Right forelimb (tissue), 1 donor: ENCODE measurements at regions not wholly inside any gene's neighbourhood (a gene's known extent, or its start where the extent isn't known, plus 50 kb on each side); places are given as distances from the start of the nearest gene placed in this dataset.
"Not testable (repeated sequence)": the region's sequence is repeated elsewhere in the genome, so short reads cannot be mapped to it uniquely, and the experiment has no call there.

Experiments used
- DNase-seq: peaks from one replicate; pipeline ENCODE4 v3.0.0-alpha.2; 2018

- DNase-seq = no peak
Observed at GRCh38 chr2:215793747-215794595, 219.4 kb downstream of the MREG start.

GRCh38 chr2:215791481-215791937 lies 221.8 kb downstream of the MREG start:
- DNase-seq = no peak

- DNase-seq = no peak
Observed at GRCh38 chr2:215790523-215791421, 222.6 kb downstream of the MREG start.

- no peak for DNase-seq
Observed at GRCh38 chr2:215787565-215788178, 225.7 kb downstream of the MREG start.

- no peak for DNase-seq
Observed at GRCh38 chr2:215787025-215787424, 226.3 kb downstream of the MREG start.

- no peak for DNase-seq
Observed at GRCh38 chr2:215784371-215784783, 229.0 kb downstream of the MREG start.

GRCh38 chr2:215783640-215784039 lies 229.7 kb downstream of the MREG start:
- DNase-seq = not testable (repeated sequence)

GRCh38 chr2:215782965-215783364 lies 230.4 kb downstream of the MREG start:
- DNase-seq = no peak

GRCh38 chr2:215782295-215782694 lies 231.1 kb downstream of the MREG start:
- DNase-seq = no peak

GRCh38 chr2:215780907-215781685 lies 232.3 kb downstream of the MREG start:
- no peak for DNase-seq

- DNase-seq = no peak
Observed at GRCh38 chr2:215780313-215780712, 233.0 kb downstream of the MREG start.

GRCh38 chr2:215779912-215780311 lies 233.4 kb downstream of the MREG start:
- no peak for DNase-seq

GRCh38 chr2:215777465-215778044 lies 235.8 kb downstream of the MREG start:
- DNase-seq = no peak

- DNase-seq = no peak
Observed at GRCh38 chr2:215775106-215775505, 238.2 kb downstream of the MREG start.

GRCh38 chr2:215773728-215774127 lies 239.6 kb downstream of the MREG start:
- DNase-seq = no peak

GRCh38 chr2:215772634-215773563 lies 240.5 kb downstream of the MREG start:
- DNase-seq = no peak

GRCh38 chr2:215772003-215772402 lies 241.3 kb downstream of the MREG start:
- no peak for DNase-seq

- DNase-seq = no peak
Observed at GRCh38 chr2:215771241-215771640, 242.1 kb downstream of the MREG start.

GRCh38 chr2:215770668-215771067 lies 242.7 kb downstream of the MREG start:
- DNase-seq = no peak

- DNase-seq = no peak
Observed at GRCh38 chr2:215769246-215769645, 244.1 kb downstream of the MREG start.

GRCh38 chr2:215767625-215768024 lies 245.7 kb downstream of the MREG start:
- no peak for DNase-seq
